ENCODE measurements at regions not wholly inside any gene's neighbourhood (a gene's known extent, or its start where the extent isn't known, plus 50 kb on each side); places are given as distances from the start of the nearest gene placed in this dataset.
"Not testable (repeated sequence)": the region's sequence is repeated elsewhere in the genome, so short reads cannot be mapped to it uniquely, and the experiment has no call there.

GRCh38 chrX:34576864-34577263, 80.2 kb downstream of the TMEM47 start:
- no peak for DNase-seq (ENCODE audit: low spot score)

DNA sequence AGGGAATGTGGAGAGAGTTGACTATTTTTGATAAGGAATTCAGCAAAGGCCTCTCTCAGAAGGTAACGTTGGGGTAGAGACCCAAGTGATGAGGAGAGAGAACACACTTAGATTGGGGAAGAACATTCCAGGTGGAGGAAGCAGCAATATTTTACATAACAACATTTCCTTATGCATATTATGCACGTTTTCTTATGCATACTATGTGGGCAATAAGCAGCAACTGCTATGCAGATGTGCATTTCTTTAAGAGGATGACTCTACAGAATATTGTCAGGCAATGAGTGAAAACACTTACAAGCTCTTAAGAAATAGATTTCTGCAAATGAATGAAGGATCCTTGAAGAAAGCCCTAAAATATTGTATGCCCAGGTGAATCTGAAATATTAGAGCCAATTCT, 91.1 kb downstream of the TMEM47 start:
- DNase-seq (ENCODE audit: low spot score), result no peak

DNA sequence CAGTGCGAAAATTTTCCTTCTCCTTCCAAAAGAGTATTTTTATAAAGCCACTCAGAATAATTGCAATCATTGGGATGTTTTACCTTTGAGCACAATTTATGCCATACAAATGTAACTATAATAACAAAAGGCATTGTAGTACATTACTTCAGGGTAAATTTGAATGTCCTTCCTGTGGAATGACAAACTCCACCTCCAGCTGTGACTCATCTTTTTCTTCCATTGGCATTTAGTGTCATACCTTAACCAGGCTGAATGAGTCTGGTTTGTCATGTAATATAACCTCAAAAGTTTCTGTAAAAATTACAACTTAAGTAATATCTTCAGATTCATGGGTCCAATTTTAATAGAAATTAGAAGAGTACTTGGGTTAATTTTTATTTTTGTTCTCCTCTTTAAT, 93.3 kb downstream of the TMEM47 start:
- DNase-seq (ENCODE audit: low spot score), result no peak

DNA sequence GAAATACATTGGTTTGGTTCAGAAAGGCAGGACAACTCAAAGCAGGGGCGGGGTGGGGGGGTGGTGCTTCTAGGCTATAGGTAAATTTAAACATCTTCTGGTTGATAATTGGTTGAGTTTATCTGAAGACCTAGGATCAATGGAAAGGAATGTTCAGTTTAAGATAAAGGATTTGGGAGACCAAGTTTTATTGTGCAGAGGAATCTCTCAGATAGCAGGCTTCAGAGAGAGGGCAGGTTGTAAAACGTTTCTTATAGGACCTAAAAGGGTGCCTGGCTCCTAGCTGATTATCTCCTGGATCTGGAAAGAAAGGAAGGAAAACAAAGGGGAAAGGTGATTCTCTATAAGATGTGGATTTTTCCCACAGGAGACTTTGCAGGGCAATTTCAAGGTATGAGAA, 94.0 kb downstream of the TMEM47 start:
- no peak for DNase-seq (ENCODE audit: low spot score)

DNA sequence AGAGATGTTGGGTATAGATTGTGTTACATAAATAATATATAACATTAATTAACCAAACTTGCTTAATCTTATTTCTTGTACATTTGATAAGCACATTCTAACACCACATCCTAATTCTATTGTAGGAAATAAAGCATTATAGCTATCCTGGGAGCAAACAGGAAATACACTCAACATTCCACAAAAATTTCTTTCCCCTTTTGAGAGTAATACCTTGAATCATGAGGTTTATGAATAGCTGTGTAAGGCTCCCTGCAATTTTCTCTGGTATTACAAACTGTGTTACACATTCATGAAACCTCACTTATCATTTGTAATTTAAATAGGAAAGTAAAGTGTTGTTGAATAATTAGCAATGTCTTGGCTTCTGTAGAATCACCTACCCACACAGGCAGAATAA, 95.1 kb downstream of the TMEM47 start:
- DNase-seq (ENCODE audit: low spot score), result no peak

- no peak for DNase-seq (ENCODE audit: low spot score)
Observed at GRCh38 chrX:34560180-34560579, 96.9 kb downstream of the TMEM47 start.

DNA sequence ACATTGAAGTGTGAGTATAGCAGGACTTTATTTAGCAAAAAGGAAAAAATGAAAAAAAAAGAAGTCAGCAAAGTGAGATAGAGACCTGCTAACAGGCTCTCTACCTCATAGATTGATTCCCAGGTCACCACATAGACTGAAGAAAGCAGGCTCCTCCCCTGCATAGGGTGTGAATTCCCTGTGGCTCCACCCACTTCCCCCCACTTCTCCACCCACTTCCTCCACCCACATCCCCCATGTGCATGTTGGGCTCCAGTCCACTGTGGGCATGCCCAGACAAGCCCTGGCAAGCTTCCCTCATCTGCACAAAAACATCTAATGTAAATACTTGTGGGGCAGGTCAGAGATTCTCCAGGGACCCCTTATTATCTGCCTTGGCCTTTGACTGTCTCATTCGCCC, 97.8 kb downstream of the TMEM47 start:
- DNase-seq (ENCODE audit: low spot score), result no peak

- DNase-seq (ENCODE audit: low spot score), result no peak
Observed at GRCh38 chrX:34557733-34558132, 99.4 kb downstream of the TMEM47 start.

DNA sequence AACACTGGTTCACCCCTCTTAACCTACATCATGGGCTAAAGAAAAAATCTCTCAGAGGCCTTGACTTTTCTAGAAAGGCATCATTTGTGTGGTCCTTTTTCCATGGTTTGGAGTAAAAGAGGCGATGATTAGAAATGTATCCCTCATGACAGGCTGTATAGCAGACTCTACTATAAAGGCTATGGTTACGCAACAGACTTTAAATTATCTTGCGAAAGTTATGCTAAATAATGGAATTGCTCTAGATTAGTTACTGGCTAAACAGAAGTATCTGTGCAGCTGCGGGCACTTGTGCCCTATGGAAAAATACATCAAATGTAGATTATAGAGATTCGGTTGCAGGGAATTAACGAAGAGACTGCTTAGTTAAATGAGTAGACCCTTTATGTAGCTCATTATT, 101.6 kb downstream of the TMEM47 start:
- DNase-seq (ENCODE audit: low spot score), result no peak

DNA sequence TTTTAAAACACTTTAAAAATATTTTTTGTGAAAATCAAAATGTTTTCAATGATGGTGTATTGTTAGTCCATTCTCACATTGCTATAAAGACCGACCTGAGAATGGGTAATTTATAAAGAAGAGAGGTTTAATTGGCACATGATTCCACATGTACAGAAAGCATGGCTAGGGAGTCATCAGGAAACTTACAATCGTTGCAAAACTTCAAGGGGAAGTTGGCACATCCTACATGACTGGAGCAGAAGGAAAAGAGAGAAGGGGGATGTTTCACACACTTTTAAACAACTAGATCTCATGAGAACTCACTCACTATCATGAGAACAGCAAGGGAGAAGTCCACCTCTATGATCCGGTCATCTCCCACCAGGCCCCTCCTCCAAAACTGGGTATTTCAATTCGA, 110.7 kb downstream of the TMEM47 start:
- no peak for DNase-seq (ENCODE audit: low spot score)

DNA sequence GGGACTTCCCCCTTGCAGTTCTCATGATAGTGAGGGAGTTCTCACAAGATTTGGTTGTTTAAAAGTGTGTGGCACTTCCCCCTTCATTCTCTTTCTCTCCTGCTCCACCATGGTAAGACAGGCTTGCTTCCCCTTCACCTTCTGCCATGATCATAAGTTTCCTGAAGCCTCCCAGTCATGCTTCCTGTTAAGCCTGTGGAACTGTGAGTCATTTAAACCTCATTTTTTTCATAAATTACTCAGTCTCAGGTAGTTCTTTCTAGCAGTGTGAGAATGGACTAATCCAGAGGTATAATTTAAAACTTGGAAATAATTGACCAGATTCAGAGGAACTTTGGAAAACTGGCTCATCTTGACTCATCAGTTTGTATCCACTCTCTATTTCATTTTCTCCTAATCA, 129.0 kb downstream of the TMEM47 start:
- peak; percentile 0 for DNase-seq (ENCODE audit: low spot score)

DNA sequence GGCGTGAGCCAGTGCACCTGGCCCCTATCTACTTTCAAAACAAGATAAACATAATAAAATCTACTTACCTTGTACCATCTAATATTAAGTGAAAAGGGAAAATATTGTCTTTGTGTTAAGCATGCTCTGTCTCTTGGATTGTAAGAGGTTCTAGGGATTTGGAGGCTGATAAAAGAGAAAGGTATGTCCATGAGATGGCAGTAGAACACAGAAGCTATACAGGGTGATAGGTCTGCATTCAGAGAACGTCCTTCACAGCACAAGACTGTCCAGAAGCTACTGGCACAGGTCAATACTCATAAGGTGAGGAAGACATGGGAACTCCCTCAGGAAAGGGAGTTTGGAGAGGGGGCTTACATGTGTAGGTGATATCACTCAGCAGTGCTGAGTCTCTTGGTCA, 135.5 kb downstream of the TMEM47 start:
- no peak for DNase-seq (ENCODE audit: low spot score)

DNA sequence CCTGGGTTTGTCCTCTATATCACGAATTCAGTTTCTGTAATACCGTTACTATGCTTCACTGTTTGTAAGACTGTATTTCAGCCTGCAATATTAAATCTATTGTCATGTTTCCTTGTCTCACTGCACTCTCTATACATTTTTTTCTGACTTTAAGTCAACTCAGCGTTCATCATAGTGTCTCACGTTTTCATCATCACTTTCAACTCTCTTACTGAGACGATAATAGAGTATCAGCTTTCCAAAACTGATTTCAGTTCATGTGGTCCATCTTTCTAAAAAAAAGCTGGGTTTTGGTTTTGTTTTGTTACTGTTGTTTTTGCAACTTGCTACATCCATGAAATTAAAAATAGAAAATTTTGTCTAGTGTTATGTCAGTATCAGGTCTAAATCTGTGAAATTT, 147.7 kb downstream of the TMEM47 start:
- DNase-seq (ENCODE audit: low spot score), result no peak

DNA sequence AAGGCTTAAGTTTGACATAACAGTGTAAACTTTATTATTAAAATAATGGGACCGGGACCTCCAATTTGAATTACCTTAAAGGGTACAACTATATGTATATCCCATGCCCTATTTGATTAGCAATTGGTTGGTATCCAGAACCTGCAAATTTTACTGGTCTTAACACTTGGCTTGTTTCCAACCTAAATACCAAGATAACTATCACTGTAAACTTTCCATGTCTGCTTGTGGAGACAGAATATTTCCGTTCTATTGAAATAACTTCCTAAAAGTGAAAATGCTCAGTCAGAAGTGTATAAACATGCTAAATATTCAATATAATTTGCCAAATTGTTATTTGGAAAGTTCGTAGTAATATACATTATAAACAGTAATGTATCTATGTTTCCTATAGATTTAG, 154.0 kb downstream of the TMEM47 start:
- DNase-seq (ENCODE audit: low spot score), result no peak

- DNase-seq (ENCODE audit: low spot score), result no peak
Observed at GRCh38 chrX:34493086-34493485, 164.0 kb downstream of the TMEM47 start.

- DNase-seq (ENCODE audit: low spot score), result no peak
Observed at GRCh38 chrX:34491126-34491525, 166.0 kb downstream of the TMEM47 start.

DNA sequence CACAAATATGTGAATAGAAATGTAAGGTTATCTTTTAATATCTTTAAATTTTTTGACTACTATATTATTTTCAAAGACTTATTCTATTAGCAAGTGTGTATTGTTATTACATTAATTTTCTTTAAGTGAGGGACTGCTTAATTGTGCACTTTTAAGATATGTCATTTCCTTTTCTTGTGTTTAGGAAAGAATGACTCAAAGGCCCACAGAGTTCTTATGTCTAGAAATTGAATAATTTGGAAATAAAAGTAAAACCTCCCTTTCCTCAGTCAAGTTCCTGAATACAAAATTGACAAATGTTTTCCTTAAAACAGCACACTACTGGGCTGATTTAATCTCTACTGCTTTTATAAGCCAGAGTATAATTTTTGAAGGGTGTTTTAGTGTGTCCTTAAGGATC, 169.7 kb downstream of the TMEM47 start:
- DNase-seq (ENCODE audit: low spot score), result no peak

GRCh38 chrX:34483980-34484379, 173.1 kb downstream of the TMEM47 start:
- no peak for DNase-seq (ENCODE audit: low spot score)

DNA sequence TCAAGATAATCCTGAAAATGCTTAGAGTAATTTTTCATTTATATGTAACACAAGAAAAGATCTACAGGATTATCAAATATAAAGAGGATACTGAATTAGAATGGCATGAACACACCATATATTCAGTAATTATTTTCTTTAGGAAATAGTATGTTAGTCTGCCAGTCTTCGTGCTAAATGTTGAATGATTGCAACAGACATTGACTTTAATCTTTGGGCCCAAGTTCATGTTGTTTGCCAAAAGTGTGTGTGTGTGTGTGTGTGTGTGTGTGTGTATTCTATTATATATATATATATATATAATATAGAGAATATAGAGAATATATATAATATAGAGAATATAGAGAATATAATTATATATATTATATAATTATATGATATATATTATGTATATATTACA, 186.6 kb downstream of the TMEM47 start:
- DNase-seq (ENCODE audit: low spot score), result no peak

DNA sequence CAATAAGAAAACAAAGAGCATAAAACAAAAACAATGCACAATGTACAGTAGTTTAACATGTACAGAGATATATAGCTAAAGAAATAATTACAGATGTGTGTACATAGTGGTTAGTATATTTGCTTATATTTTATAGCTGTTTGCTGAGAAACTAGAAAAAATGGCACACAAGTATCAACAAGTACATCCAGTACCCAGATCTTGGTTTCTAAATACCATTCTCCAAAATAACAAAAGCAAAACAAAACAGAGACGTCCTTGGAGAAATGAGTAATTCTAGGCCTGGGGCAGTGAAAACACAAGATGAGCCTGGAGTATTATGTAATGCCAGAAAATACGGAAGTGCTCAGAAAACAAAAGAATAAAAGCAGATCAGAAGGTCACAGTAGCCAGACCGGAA, 189.6 kb downstream of the TMEM47 start:
- DNase-seq (ENCODE audit: low spot score), result no peak

DNA sequence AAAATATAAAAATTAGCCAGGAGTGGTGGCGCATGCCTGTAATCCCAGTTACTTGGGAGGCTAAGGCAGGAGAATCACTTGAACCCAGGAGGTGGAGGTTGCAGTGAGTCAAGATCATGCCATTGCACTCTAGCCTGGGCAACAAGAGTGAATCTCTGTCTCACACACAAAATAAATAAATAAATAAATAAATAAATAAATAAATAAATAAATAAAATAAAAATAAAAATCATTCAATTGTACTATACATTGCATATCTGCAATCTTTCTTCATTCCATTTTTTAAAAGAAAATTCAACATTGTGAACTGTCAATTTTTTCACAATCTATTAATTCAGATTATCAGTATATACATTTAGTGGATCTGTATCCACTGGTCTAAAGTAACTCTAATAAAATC, 193.9 kb downstream of the TMEM47 start:
- not testable (repeated sequence) for DNase-seq (ENCODE audit: low spot score)

GRCh38 chrX:34457850-34458249, 199.2 kb downstream of the TMEM47 start:
- DNase-seq (ENCODE audit: low spot score), result not testable (repeated sequence)

GRCh38 chrX:34437586-34437985, 219.5 kb downstream of the TMEM47 start:
- DNase-seq (ENCODE audit: low spot score), result no peak

GRCh38 chrX:34426334-34426733, 230.8 kb downstream of the TMEM47 start:
- no peak for DNase-seq (ENCODE audit: low spot score)

DNA sequence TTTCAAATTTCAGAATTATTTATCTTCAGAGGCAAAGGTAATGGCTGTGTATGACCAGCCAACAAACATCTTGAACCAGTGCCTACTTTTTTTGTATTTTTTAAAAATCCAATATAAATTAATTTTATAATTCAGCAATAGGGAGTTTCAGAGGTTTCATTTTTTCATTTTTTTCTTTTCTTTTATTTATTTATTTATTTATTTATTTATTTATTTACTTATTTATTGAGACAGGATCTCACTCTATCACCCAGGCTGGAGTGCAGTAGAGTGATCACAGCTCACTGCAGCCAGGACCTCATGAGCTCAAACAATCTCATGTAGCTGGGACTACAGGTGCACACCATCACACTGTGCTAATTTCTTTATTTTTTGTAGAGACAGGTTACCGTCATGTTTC, 250.5 kb downstream of the TMEM47 start:
- DNase-seq (ENCODE audit: low spot score), result no peak
